IPS-20b (cell line): ENCODE measurements at regions not wholly inside any gene's neighbourhood (a gene's known extent, or its start where the extent isn't known, plus 50 kb on each side); places are given as distances from the start of the nearest gene placed in this dataset.

Source experiments
- H3K27ac ChIP-seq: one replicate; pipeline ENCODE4 v1.5.1; 2013; ENCODE audit warnings: low read length
- H3K27me3 ChIP-seq: 2 replicates; pipeline ENCODE4 v1.6.1; 2013; ENCODE audit warnings: mild to moderate bottlenecking, low read length, inconsistent platforms; ENCODE audit not compliant: insufficient read depth
- H3K36me3 ChIP-seq: 2 replicates; pipeline ENCODE4 v1.6.1; 2013; ENCODE audit warnings: low read depth, mild to moderate bottlenecking, inconsistent platforms, low read length, moderate library complexity; ENCODE audit not compliant: insufficient read depth
- H3K4me1 ChIP-seq: 2 replicates; pipeline ENCODE4 v1.6.1; 2013; ENCODE audit warnings: mild to moderate bottlenecking, control low read depth, inconsistent platforms, low read length, moderate library complexity; ENCODE audit not compliant: insufficient read depth
- H3K4me3 ChIP-seq: 2 replicates; pipeline ENCODE4 v1.5.1; 2013; ENCODE audit warnings: mild to moderate bottlenecking, low read length, inconsistent platforms
- H3K9ac ChIP-seq: 2 replicates; pipeline ENCODE4 v1.6.1; 2013; ENCODE audit warnings: low read depth, mild to moderate bottlenecking, inconsistent platforms, low read length, moderate library complexity
- H3K9me3 ChIP-seq: 2 replicates; pipeline ENCODE4 v1.6.1; 2013; ENCODE audit warnings: mild to moderate bottlenecking, low read depth, low read length, inconsistent platforms; ENCODE audit not compliant: insufficient read depth

GRCh38 chr15:89397653-89398023, 63.0 kb upstream of the POLG start:
- H3K27me3 ChIP-seq = peaks cover 100% of the 10 kb centered on the region
- no peak overlapping the region for H3K9ac ChIP-seq
- H3K36me3 ChIP-seq = no peaks in the 10 kb centered on the region
- peaks cover 10% of the 10 kb centered on the region for H3K4me1 ChIP-seq
- H3K4me3 ChIP-seq = no peak overlapping the region
- H3K9me3 ChIP-seq = no peaks in the 10 kb centered on the region
- no peak overlapping the region for H3K27ac ChIP-seq

GRCh38 chr15:89396723-89397652, 62.4 kb upstream of the POLG start:
- H3K36me3 ChIP-seq = no peaks in the 10 kb centered on the region
- no peak overlapping the region for H3K27ac ChIP-seq
- no peaks in the 10 kb centered on the region for H3K9me3 ChIP-seq
- no peak overlapping the region for H3K9ac ChIP-seq
- peaks cover 10% of the 10 kb centered on the region for H3K4me1 ChIP-seq
- H3K4me3 ChIP-seq = no peak overlapping the region
- peaks cover 100% of the 10 kb centered on the region for H3K27me3 ChIP-seq

- Histone ChIP-seq H3K9me3 (no peaks in the 10 kb centered on the region), H3K36me3 (no peaks in the 10 kb centered on the region), H3K27ac (no peak overlapping the region), H3K4me3 (no peak overlapping the region), H3K4me1 (peaks cover 13% of the 10 kb centered on the region; the same call in 1 of the 2 replicates), H3K27me3 (peaks cover 100% of the 10 kb centered on the region), H3K9ac (no peak overlapping the region)
Observed at GRCh38 chr15:89395996-89396395, 61.4 kb upstream of the POLG start.

- Histone ChIP-seq H3K27me3 (peaks cover 100% of the 10 kb centered on the region), H3K9ac (no peak overlapping the region), H3K4me1 (peaks cover 13% of the 10 kb centered on the region; the same call in 1 of the 2 replicates), H3K4me3 (no peak overlapping the region), H3K36me3 (no peaks in the 10 kb centered on the region), H3K27ac (no peak overlapping the region), H3K9me3 (no peaks in the 10 kb centered on the region)
Observed at GRCh38 chr15:89395461-89395871, 60.8 kb upstream of the POLG start.

- H3K9ac ChIP-seq = no peak overlapping the region
- no peak overlapping the region for H3K4me3 ChIP-seq
- H3K27me3 ChIP-seq = peaks cover 100% of the 10 kb centered on the region
- H3K9me3 ChIP-seq = no peaks in the 10 kb centered on the region
- peaks cover 13% of the 10 kb centered on the region; the same call in 1 of the 2 replicates for H3K4me1 ChIP-seq
- H3K36me3 ChIP-seq = no peaks in the 10 kb centered on the region
- H3K27ac ChIP-seq = no peak overlapping the region
Observed at GRCh38 chr15:89395031-89395430, 60.4 kb upstream of the POLG start.

- Histone ChIP-seq H3K27ac (no peak overlapping the region), H3K36me3 (no peaks in the 10 kb centered on the region), H3K27me3 (peaks cover 100% of the 10 kb centered on the region), H3K9ac (no peak overlapping the region), H3K9me3 (no peaks in the 10 kb centered on the region), H3K4me3 (no peak overlapping the region), H3K4me1 (peaks cover 22% of the 10 kb centered on the region; the same call in 1 of the 2 replicates)
Observed at GRCh38 chr15:89393056-89393455, 58.4 kb upstream of the POLG start.

GRCh38 chr15:89391685-89392257, 57.1 kb upstream of the POLG start:
- Histone ChIP-seq H3K4me3 (no peak overlapping the region), H3K27ac (no peak overlapping the region), H3K9me3 (no peaks in the 10 kb centered on the region), H3K4me1 (peaks cover 20% of the 10 kb centered on the region; the same call in 1 of the 2 replicates), H3K36me3 (no peaks in the 10 kb centered on the region), H3K27me3 (peaks cover 100% of the 10 kb centered on the region), H3K9ac (no peak overlapping the region)

GRCh38 chr15:89389841-89390603, 55.4 kb upstream of the POLG start:
- Histone ChIP-seq H3K9ac (no peak overlapping the region), H3K9me3 (no peaks in the 10 kb centered on the region), H3K4me3 (peak overlapping the region; percentile 13; the same call in 1 of the 2 replicates), H3K27me3 (peaks cover 99% of the 10 kb centered on the region), H3K27ac (no peak overlapping the region), H3K4me1 (peaks cover 12% of the 10 kb centered on the region; the same call in 1 of the 2 replicates), H3K36me3 (no peaks in the 10 kb centered on the region)

- Histone ChIP-seq H3K36me3 (no peaks in the 10 kb centered on the region), H3K9me3 (no peaks in the 10 kb centered on the region), H3K4me3 (no peak overlapping the region), H3K27ac (no peak overlapping the region), H3K27me3 (peaks cover 99% of the 10 kb centered on the region), H3K4me1 (peaks cover 26% of the 10 kb centered on the region; the same call in 1 of the 2 replicates), H3K9ac (no peak overlapping the region)
Observed at GRCh38 chr15:89387140-89387903, 52.7 kb upstream of the POLG start.

GRCh38 chr15:89385596-89386331, 51.1 kb upstream of the POLG start:
- Histone ChIP-seq H3K9me3 (no peaks in the 10 kb centered on the region), H3K27ac (no peak overlapping the region), H3K27me3 (peaks cover 99% of the 10 kb centered on the region), H3K9ac (no peak overlapping the region), H3K4me3 (no peak overlapping the region), H3K4me1 (peaks cover 23% of the 10 kb centered on the region; the same call in 1 of the 2 replicates), H3K36me3 (no peaks in the 10 kb centered on the region)
